ENCODE measurements at regions not wholly inside any gene's neighbourhood (a gene's known extent, or its start where the extent isn't known, plus 50 kb on each side); places are given as distances from the start of the nearest gene placed in this dataset.

GRCh38 chr15:99467853-99468464 lies 97.8 kb upstream of the MEF2A start:
- no peak for TF ChIP-seq CTCF (IDR thresholded peaks at IDR 0.05)
- TF ChIP-seq POLR2AphosphoS5 (IDR thresholded peaks at IDR 0.05), result no peak
- TF ChIP-seq POLR2A (IDR thresholded peaks at IDR 0.05), result no peak
